ENCODE measurements at regions not wholly inside any gene's neighbourhood (a gene's known extent, or its start where the extent isn't known, plus 50 kb on each side); places are given as distances from the start of the nearest gene placed in this dataset.

- TF ChIP-seq CTCF (IDR thresholded peaks at IDR 0.05; ENCODE audit: low read depth, low read length) = no peak
- no peaks in the 10 kb centered on the region for H3K36me3 ChIP-seq
- H3K4me3 ChIP-seq (ENCODE audit: low read depth, low read length) = no peak overlapping the region
- no peaks in the 10 kb centered on the region for H3K4me1 ChIP-seq
- DNase-seq = no peak
- H3K27me3 ChIP-seq = no peaks in the 10 kb centered on the region
- no peaks in the 10 kb centered on the region for H3K9me3 ChIP-seq
These were observed 855.8 kb upstream of the FANCL start for GRCh38 chr2:59096973-59097372.

- no peaks in the 10 kb centered on the region for H3K9me3 ChIP-seq
- DNase-seq = no peak
- H3K27me3 ChIP-seq = no peaks in the 10 kb centered on the region
- H3K4me3 ChIP-seq (ENCODE audit: low read depth, low read length) = no peak overlapping the region
- no peaks in the 10 kb centered on the region for H3K4me1 ChIP-seq
- no peak for TF ChIP-seq CTCF (IDR thresholded peaks at IDR 0.05; ENCODE audit: low read depth, low read length)
- H3K36me3 ChIP-seq = no peaks in the 10 kb centered on the region
These were observed 852.4 kb upstream of the FANCL start for GRCh38 chr2:59093571-59093970.

- no peaks in the 10 kb centered on the region for H3K4me1 ChIP-seq
- H3K9me3 ChIP-seq = no peaks in the 10 kb centered on the region
- no peak for TF ChIP-seq CTCF (IDR thresholded peaks at IDR 0.05; ENCODE audit: low read depth, low read length)
- no peaks in the 10 kb centered on the region for H3K27me3 ChIP-seq
- DNase-seq = no peak
- no peak overlapping the region for H3K4me3 ChIP-seq (ENCODE audit: low read depth, low read length)
- no peaks in the 10 kb centered on the region for H3K36me3 ChIP-seq
These were observed 843.2 kb upstream of the FANCL start for GRCh38 chr2:59084326-59084725.

- Histone ChIP-seq H3K4me1 (no peaks in the 10 kb centered on the region), H3K36me3 (no peaks in the 10 kb centered on the region), H3K4me3 (ENCODE audit: low read depth, low read length) (no peak overlapping the region), H3K27me3 (no peaks in the 10 kb centered on the region), H3K9me3 (no peaks in the 10 kb centered on the region)
- TF ChIP-seq CTCF (IDR thresholded peaks at IDR 0.05; ENCODE audit: low read depth, low read length) = no peak
- no peak for DNase-seq
These were observed 842.1 kb upstream of the FANCL start for GRCh38 chr2:59083075-59083828.

GRCh38 chr2:59082657-59083056 lies 841.5 kb upstream of the FANCL start:
- TF ChIP-seq CTCF (IDR thresholded peaks at IDR 0.05; ENCODE audit: low read depth, low read length) = no peak
- Histone ChIP-seq H3K27me3 (no peaks in the 10 kb centered on the region), H3K36me3 (no peaks in the 10 kb centered on the region), H3K9me3 (no peaks in the 10 kb centered on the region), H3K4me1 (no peaks in the 10 kb centered on the region), H3K4me3 (ENCODE audit: low read depth, low read length) (no peak overlapping the region)
- no peak for DNase-seq

- no peaks in the 10 kb centered on the region for H3K4me1 ChIP-seq
- DNase-seq = no peak
- H3K4me3 ChIP-seq (ENCODE audit: low read depth, low read length) = no peak overlapping the region
- no peaks in the 10 kb centered on the region for H3K36me3 ChIP-seq
- TF ChIP-seq CTCF (IDR thresholded peaks at IDR 0.05; ENCODE audit: low read depth, low read length) = no peak
- no peaks in the 10 kb centered on the region for H3K27me3 ChIP-seq
- H3K9me3 ChIP-seq = no peaks in the 10 kb centered on the region
These were observed 839.5 kb upstream of the FANCL start for GRCh38 chr2:59080451-59081181.

Data from BE2C (cell line).